Pancreas (tissue), 10 donors: ENCODE measurements at regions not wholly inside any gene's neighbourhood (a gene's known extent, or its start where the extent isn't known, plus 50 kb on each side); places are given as distances from the start of the nearest gene placed in this dataset.

Source experiments
- ATAC-seq, 4 donors: fragments of 200-7000 bp; cut with Tn5 transposase; one replicate each; pipeline versions ENCODE4 v1.8.0 to v1.9.1; 2020; ENCODE audit warnings: mild to moderate bottlenecking in 4 of 4, moderate library complexity in 4 of 4
- DNase-seq, 6 donors: peaks; one replicate each; pipeline ENCODE4 v3.0.0-alpha.2; 2020
- FAIRE-seq: peaks from 2 replicates; lab custom pipeline; 2012; peaks lifted over from hg19 to GRCh38; lab: Jason Lieb, UNC
- H3K27ac ChIP-seq, 4 donors: fragments of 200-600 bp; sonication (generic); 1 replicate in 3 of 4; 2 replicates in 1 of 4; pipeline versions ENCODE4 v1.5.0 to v1.8.0; 2020
- H3K27me3 ChIP-seq, 4 donors: fragments of 200-600 bp; one replicate each; pipeline ENCODE4 v1.8.0; 2021
- H3K36me3 ChIP-seq, 3 donors: fragments of 200-600 bp; sonication (generic) in 1 of 3; one replicate each; pipeline versions ENCODE4 v1.5.0 to v1.8.0; 2020 to 2021
- H3K4me1 ChIP-seq, 3 donors: fragments of 200-600 bp; one replicate each; pipeline ENCODE4 v1.8.0; 2021
- H3K4me3 ChIP-seq, 4 donors: fragments of 200-600 bp; sonication (generic) in 2 of 4; one replicate each; pipeline versions ENCODE4 v1.5.0 to v1.8.0; 2020 to 2021
- H3K9me3 ChIP-seq, 4 donors: fragments of 200-600 bp; one replicate each; pipeline ENCODE4 v1.8.0; 2021
- CTCF ChIP-seq, 4 donors: fragments of 200-600 bp; sonication (generic) in 3 of 4; IDR thresholded peaks; one replicate each; pipeline versions ENCODE4 v1.5.0 to v1.8.0; 2021; ENCODE audit warnings: antibody characterized with exemption in 4 of 4
- WGBS, 2 donors: extraction: QIAGEN DNeasy Blood & Tissue Kit; methylation state at CpG; one replicate each; pipeline ENCODE4 v1.1.7; 2013; 5-methylcytosine and 5-hydroxymethylcytosine counted together
- intact Hi-C, 3 donors: fragments of 100-400 bp; cut with DNase I; formaldehyde crosslinking; loops; one replicate each; pipeline versions ENCODE4 v1.11.1 to v1.14.2; 2022
- donor health status: healthy with polysubstance abuse.
- donor health status: DM: no; HTN: no; CAD: no; lungs with moderate emphysema.
- donor health status: DM: no; HTN: no; CAD: no.
- donor health status: control.
- donor health status: control.
- donor health status: Bipolar disorder and iron deficiency.
- donor health status: DM: yes; HTN: yes; CAD: no.
- donor health status: DM: no; HTN: no; CAD: no.
- donor health status: DM: no; HTN: no; CAD: no.
- donor health status: DM: yes; HTN: yes; CAD: no.

- intact Hi-C loops = loop anchor here in 1 of 3 donors (10.0 kb wide), 1 partner anchor 252 kb away; no protein-coding TSS in a partner anchor
- Histone ChIP-seq H3K27me3 (no peaks in the 10 kb centered on the region), H3K36me3 (no peaks in the 10 kb centered on the region), H3K27ac (no peak overlapping the region), H3K4me3 (no peak overlapping the region), H3K9me3 (no peaks in the 10 kb centered on the region), H3K4me1 (no peaks in the 10 kb centered on the region)
- DNase-seq (no peak), ATAC-seq (no peak), FAIRE-seq (no peak)
- no peak for TF ChIP-seq CTCF (IDR thresholded peaks at IDR 0.05)
- WGBS, 2 donors = 65 to 81% methylated on average over 6 of the region's 6 CpGs
Measured at GRCh38 chr18:27276886-27277285, 91.8 kb upstream of the CHST9 start.

GRCh38 chr18:27276479-27276878, 91.4 kb upstream of the CHST9 start:
- FAIRE-seq (no peak), DNase-seq (no peak), ATAC-seq (no peak)
- no peaks in the 10 kb centered on the region for H3K9me3 ChIP-seq
- H3K27me3 ChIP-seq = no peaks in the 10 kb centered on the region
- no peak overlapping the region for H3K4me3 ChIP-seq
- intact Hi-C loops = loop anchor here in 1 of 3 donors (10.0 kb wide), 1 partner anchor 252 kb away; no protein-coding TSS in a partner anchor
- no peaks in the 10 kb centered on the region for H3K4me1 ChIP-seq
- no peak overlapping the region for H3K27ac ChIP-seq
- 39 to 86% methylated on average over 2 of the region's 2 CpGs for WGBS, 2 donors
- no peak for TF ChIP-seq CTCF (IDR thresholded peaks at IDR 0.05)
- no peaks in the 10 kb centered on the region for H3K36me3 ChIP-seq

GRCh38 chr18:27274901-27275300, 89.8 kb upstream of the CHST9 start:
- Histone ChIP-seq H3K27ac (no peak overlapping the region), H3K36me3 (no peaks in the 10 kb centered on the region), H3K4me1 (no peaks in the 10 kb centered on the region), H3K4me3 (no peak overlapping the region), H3K9me3 (no peaks in the 10 kb centered on the region), H3K27me3 (no peaks in the 10 kb centered on the region)
- intact Hi-C loops = loop anchor here in 1 of 3 donors (10.0 kb wide), 1 partner anchor 250 kb away; no protein-coding TSS in a partner anchor
- no peak for DNase-seq
- ATAC-seq = no peak
- FAIRE-seq = no peak
- TF ChIP-seq CTCF (IDR thresholded peaks at IDR 0.05) = no peak
- whole genome bisulfite sequencing, 2 donors = 69 to 86% methylated on average over 3 of the region's 3 CpGs

- ATAC-seq (no peak), FAIRE-seq (no peak), DNase-seq (no peak)
- no peaks in the 10 kb centered on the region for H3K4me1 ChIP-seq
- intact Hi-C loops = loop anchor here in 1 of 3 donors (10.0 kb wide), 1 partner anchor 246 kb away; no protein-coding TSS in a partner anchor
- no peak overlapping the region for H3K27ac ChIP-seq
- no peaks in the 10 kb centered on the region for H3K27me3 ChIP-seq
- TF ChIP-seq CTCF (IDR thresholded peaks at IDR 0.05) = no peak
- no peak overlapping the region for H3K4me3 ChIP-seq
- H3K36me3 ChIP-seq = no peaks in the 10 kb centered on the region
- WGBS, 2 donors = 84 to 97% methylated on average over 2 of the region's 2 CpGs
- no peaks in the 10 kb centered on the region for H3K9me3 ChIP-seq
Measured at GRCh38 chr18:27270508-27270907, 85.4 kb upstream of the CHST9 start.

- ATAC-seq (no peak), DNase-seq (no peak), FAIRE-seq (no peak)
- WGBS, 2 donors = 48% methylated on average over 1 of the region's 1 CpG
- no peaks in the 10 kb centered on the region for H3K36me3 ChIP-seq
- no peak for TF ChIP-seq CTCF (IDR thresholded peaks at IDR 0.05)
- no peak overlapping the region for H3K4me3 ChIP-seq
- intact Hi-C loops = no loop called here
- no peaks in the 10 kb centered on the region for H3K27me3 ChIP-seq
- no peak overlapping the region for H3K27ac ChIP-seq
- H3K9me3 ChIP-seq = no peaks in the 10 kb centered on the region
- H3K4me1 ChIP-seq = no peaks in the 10 kb centered on the region
Measured at GRCh38 chr18:27263369-27263768, 78.3 kb upstream of the CHST9 start.
